ENCODE measurements at regions not wholly inside any gene's neighbourhood (a gene's known extent, or its start where the extent isn't known, plus 50 kb on each side); places are given as distances from the start of the nearest gene placed in this dataset.

- Histone ChIP-seq H2BK5ac (ENCODE audit: insufficient read length, low read length) (no peak overlapping the region), H3K4me1 (ENCODE audit: insufficient read depth, low read length) (no peaks in the 10 kb centered on the region), H3T11ph (ENCODE audit: low read length) (no peak overlapping the region), H2BK20ac (ENCODE audit: low read depth, low read length, poor library complexity, severe bottlenecking) (no peak overlapping the region), H2BK120ac (ENCODE audit: low read depth, low read length, poor library complexity, severe bottlenecking) (no peak overlapping the region), H4K91ac (ENCODE audit: insufficient read length, low read depth, low read length) (no peak overlapping the region), H2AK5ac (ENCODE audit: insufficient read length, low read length) (no peak overlapping the region), H3K4me2 (ENCODE audit: insufficient read depth, insufficient read length, low read length) (no peak overlapping the region), H2AFZ (ENCODE audit: low read length) (no peak overlapping the region), H3K18ac (ENCODE audit: insufficient read length, low read depth, low read length) (no peak overlapping the region), H3K79me2 (ENCODE audit: insufficient read depth, low read length) (no peaks in the 10 kb centered on the region), H3K4ac (ENCODE audit: low read depth, low read length) (no peak overlapping the region), H3K23ac (ENCODE audit: insufficient read length, low read depth, low read length) (no peak overlapping the region), H3K9ac (ENCODE audit: extremely low read depth, insufficient read length, low read length) (no peak overlapping the region), H2BK12ac (ENCODE audit: insufficient read length, low read depth, low read length) (no peak overlapping the region), H4K5ac (ENCODE audit: insufficient read length, low read depth, low read length) (no peak overlapping the region), H3K23me2 (ENCODE audit: insufficient read length, low read depth, low read length, poor library complexity, severe bottlenecking) (no peaks in the 10 kb centered on the region), H3K79me1 (ENCODE audit: insufficient read depth, low read depth, low read length, poor library complexity, severe bottlenecking) (no peaks in the 10 kb centered on the region), H3K9me3 (ENCODE audit: control insufficient read depth, low read depth, low read length) (no peaks in the 10 kb centered on the region), H2BK15ac (ENCODE audit: low read depth, low read length) (no peak overlapping the region), H3K14ac (ENCODE audit: insufficient read depth, low read length) (no peak overlapping the region), H4K8ac (replicated peaks; ENCODE audit: insufficient read length, low read depth, low read length) (no peak overlapping the region), H3K27ac (ENCODE audit: insufficient read length, low read depth, low read length) (no peak overlapping the region), H3K27me3 (ENCODE audit: insufficient read depth, low read length) (no peaks in the 10 kb centered on the region; the same call in 1 of the 2 replicates), H4K20me1 (ENCODE audit: control insufficient read depth, insufficient read depth, insufficient read length) (no peaks in the 10 kb centered on the region), H3K56ac (ENCODE audit: insufficient read length, low read depth, low read length) (no peak overlapping the region)
- Mint-ChIP-seq H3K36me3 (ENCODE audit: insufficient read depth in 1 of 3, low read depth in 3 of 3) (no peaks in the 10 kb centered on the region), H3K4me1 (no peaks in the 10 kb centered on the region), H3K9me3 (no peaks in the 10 kb centered on the region), H3K4me3 (no peak overlapping the region), H3K27ac (no peak overlapping the region), H3K27me3 (ENCODE audit: low read depth) (peaks cover 10% of the 10 kb centered on the region; the same call in 1 of the 2 replicates)
- DNase-seq: no peak
- TF ChIP-seq, protein P1, sequence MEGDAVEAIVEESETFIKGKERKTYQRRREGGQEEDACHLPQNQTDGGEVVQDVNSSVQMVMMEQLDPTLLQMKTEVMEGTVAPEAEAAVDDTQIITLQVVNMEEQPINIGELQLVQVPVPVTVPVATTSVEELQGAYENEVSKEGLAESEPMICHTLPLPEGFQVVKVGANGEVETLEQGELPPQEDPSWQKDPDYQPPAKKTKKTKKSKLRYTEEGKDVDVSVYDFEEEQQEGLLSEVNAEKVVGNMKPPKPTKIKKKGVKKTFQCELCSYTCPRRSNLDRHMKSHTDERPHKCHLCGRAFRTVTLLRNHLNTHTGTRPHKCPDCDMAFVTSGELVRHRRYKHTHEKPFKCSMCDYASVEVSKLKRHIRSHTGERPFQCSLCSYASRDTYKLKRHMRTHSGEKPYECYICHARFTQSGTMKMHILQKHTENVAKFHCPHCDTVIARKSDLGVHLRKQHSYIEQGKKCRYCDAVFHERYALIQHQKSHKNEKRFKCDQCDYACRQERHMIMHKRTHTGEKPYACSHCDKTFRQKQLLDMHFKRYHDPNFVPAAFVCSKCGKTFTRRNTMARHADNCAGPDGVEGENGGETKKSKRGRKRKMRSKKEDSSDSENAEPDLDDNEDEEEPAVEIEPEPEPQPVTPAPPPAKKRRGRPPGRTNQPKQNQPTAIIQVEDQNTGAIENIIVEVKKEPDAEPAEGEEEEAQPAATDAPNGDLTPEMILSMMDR (conservative IDR thresholded peaks at IDR 0.05): no peak
- WGBS (ENCODE audit: extremely low coverage, insufficient read length, low lambda C conversion rate): no CpG with 5 or more reads among the region's 8 CpGs
Measured at GRCh38 chr22:26087816-26088215, 81.4 kb upstream of the SEZ6L start.

Data from H9 (cell line).